ENCODE measurements at regions not wholly inside any gene's neighbourhood (a gene's known extent, or its start where the extent isn't known, plus 50 kb on each side); places are given as distances from the start of the nearest gene placed in this dataset.
"Not testable (repeated sequence)": the region's sequence is repeated elsewhere in the genome, so short reads cannot be mapped to it uniquely, and the experiment has no call there.

GRCh38 chr15:66886241-66886675 is 179.1 kb upstream of the SMAD3 start:
- Histone ChIP-seq H3K4me3 (no peak overlapping the region), H3K9me3 (peaks cover 13% of the 10 kb centered on the region), H3K27me3 (no peaks in the 10 kb centered on the region), H3K36me3 (peaks cover 12% of the 10 kb centered on the region)
- no peak for DNase-seq

GRCh38 chr15:66886686-66887273 is 178.6 kb upstream of the SMAD3 start:
- Histone ChIP-seq H3K36me3 (peaks cover 12% of the 10 kb centered on the region), H3K4me3 (no peak overlapping the region), H3K9me3 (peaks cover 13% of the 10 kb centered on the region), H3K27me3 (no peaks in the 10 kb centered on the region)
- no peak for DNase-seq

GRCh38 chr15:66889298-66889697 is 176.1 kb upstream of the SMAD3 start:
- Histone ChIP-seq H3K9me3 (peaks cover 13% of the 10 kb centered on the region), H3K36me3 (peaks cover 12% of the 10 kb centered on the region)
- not testable (repeated sequence) for DNase-seq, H3K27me3 ChIP-seq, H3K4me3 ChIP-seq

GRCh38 chr15:66891776-66892175 is 173.6 kb upstream of the SMAD3 start:
- DNase-seq = no peak
- Histone ChIP-seq H3K4me3 (no peak overlapping the region), H3K27me3 (no peaks in the 10 kb centered on the region), H3K36me3 (peaks cover 8% of the 10 kb centered on the region), H3K9me3 (peaks cover 7% of the 10 kb centered on the region)

- DNase-seq = no peak
- Histone ChIP-seq H3K4me3 (no peak overlapping the region), H3K27me3 (no peaks in the 10 kb centered on the region), H3K36me3 (no peaks in the 10 kb centered on the region; the same call in 1 of the 2 replicates), H3K9me3 (no peaks in the 10 kb centered on the region; the same call in 1 of the 2 replicates)
Measured at GRCh38 chr15:66893294-66893693, 172.1 kb upstream of the SMAD3 start.

- Histone ChIP-seq H3K36me3 (no peaks in the 10 kb centered on the region; the same call in 1 of the 2 replicates), H3K4me3 (no peak overlapping the region), H3K9me3 (no peaks in the 10 kb centered on the region; the same call in 1 of the 2 replicates), H3K27me3 (no peaks in the 10 kb centered on the region)
- no peak for DNase-seq
Measured at GRCh38 chr15:66894363-66894762, 171.0 kb upstream of the SMAD3 start.

GRCh38 chr15:66894986-66895780 is 170.2 kb upstream of the SMAD3 start:
- H3K27me3 ChIP-seq = no peaks in the 10 kb centered on the region
- peak; percentile 75 for DNase-seq
- H3K9me3 ChIP-seq = no peaks in the 10 kb centered on the region; the same call in 1 of the 2 replicates
- no peak overlapping the region for H3K4me3 ChIP-seq
- H3K36me3 ChIP-seq = no peaks in the 10 kb centered on the region; the same call in 1 of the 2 replicates

GRCh38 chr15:66895794-66896453 is 169.5 kb upstream of the SMAD3 start:
- Histone ChIP-seq H3K36me3 (no peaks in the 10 kb centered on the region; the same call in 1 of the 2 replicates), H3K4me3 (no peak overlapping the region), H3K27me3 (no peaks in the 10 kb centered on the region), H3K9me3 (no peaks in the 10 kb centered on the region)
- no peak for DNase-seq

GRCh38 chr15:66896611-66897010 is 168.8 kb upstream of the SMAD3 start:
- no peak for DNase-seq
- H3K9me3 ChIP-seq = no peaks in the 10 kb centered on the region
- H3K4me3 ChIP-seq = no peak overlapping the region
- H3K27me3 ChIP-seq = no peaks in the 10 kb centered on the region
- H3K36me3 ChIP-seq = peaks cover 4% of the 10 kb centered on the region; the same call in 1 of the 2 replicates

GRCh38 chr15:66897416-66897815 is 168.0 kb upstream of the SMAD3 start:
- no peak for DNase-seq
- peaks cover 4% of the 10 kb centered on the region; the same call in 1 of the 2 replicates for H3K36me3 ChIP-seq
- no peaks in the 10 kb centered on the region for H3K27me3 ChIP-seq
- H3K9me3 ChIP-seq = no peaks in the 10 kb centered on the region
- no peak overlapping the region for H3K4me3 ChIP-seq

GRCh38 chr15:66897971-66898370 is 167.4 kb upstream of the SMAD3 start:
- no peak overlapping the region for H3K4me3 ChIP-seq
- no peaks in the 10 kb centered on the region for H3K27me3 ChIP-seq
- peaks cover 10% of the 10 kb centered on the region for H3K36me3 ChIP-seq
- H3K9me3 ChIP-seq = no peaks in the 10 kb centered on the region
- DNase-seq = no peak

GRCh38 chr15:66898656-66899386 is 166.6 kb upstream of the SMAD3 start:
- peaks cover 15% of the 10 kb centered on the region for H3K36me3 ChIP-seq
- no peak overlapping the region for H3K4me3 ChIP-seq
- no peak for DNase-seq
- H3K27me3 ChIP-seq = no peaks in the 10 kb centered on the region
- no peaks in the 10 kb centered on the region for H3K9me3 ChIP-seq

- H3K9me3 ChIP-seq = no peaks in the 10 kb centered on the region
- H3K4me3 ChIP-seq = no peak overlapping the region
- DNase-seq = peak; percentile 65
- H3K36me3 ChIP-seq = peaks cover 15% of the 10 kb centered on the region
- H3K27me3 ChIP-seq = no peaks in the 10 kb centered on the region
Measured at GRCh38 chr15:66899555-66900350, 165.6 kb upstream of the SMAD3 start.

GRCh38 chr15:66900586-66901310 is 164.7 kb upstream of the SMAD3 start:
- DNase-seq = no peak

GRCh38 chr15:66901336-66902100 is 163.9 kb upstream of the SMAD3 start:
- peaks cover 15% of the 10 kb centered on the region for H3K36me3 ChIP-seq
- H3K27me3 ChIP-seq = no peaks in the 10 kb centered on the region
- no peak for DNase-seq
- H3K9me3 ChIP-seq = peaks cover 7% of the 10 kb centered on the region
- H3K4me3 ChIP-seq = no peak overlapping the region

More at GRCh38 chr15:66900586-66901310, 164.7 kb upstream of the SMAD3 start:
- H3K36me3 ChIP-seq = peaks cover 15% of the 10 kb centered on the region
- H3K27me3 ChIP-seq = no peaks in the 10 kb centered on the region
- H3K9me3 ChIP-seq = peaks cover 1% of the 10 kb centered on the region
- H3K4me3 ChIP-seq = no peak overlapping the region

All from MG63 (cell line).